Cardiac muscle cell (in vitro differentiated cells and primary cell): ENCODE measurements at regions not wholly inside any gene's neighbourhood (a gene's known extent, or its start where the extent isn't known, plus 50 kb on each side); places are given as distances from the start of the nearest gene placed in this dataset.

Source experiments
- DNase-seq, 2 donors: peaks; one replicate each; pipeline versions ENCODE4 v3.0.0 to v3.0.0-alpha.2; 2010 to 2017; ENCODE audit warnings: low read depth in 1 of 2, low spot score in 1 of 2
- H3K27ac ChIP-seq: fragments of 200-600 bp; sonication (generic); 2 replicates; pipeline ENCODE4 v1.5.1; 2016
- H3K27me3 ChIP-seq: fragments of 200-600 bp; sonication (generic); 2 replicates; pipeline ENCODE4 v1.6.0; 2016; ENCODE audit warnings: control low read depth
- H3K36me3 ChIP-seq: fragments of 200-600 bp; sonication (generic); 2 replicates; pipeline ENCODE4 v1.5.1; 2016; ENCODE audit warnings: control low read depth
- H3K4me1 ChIP-seq: fragments of 200-600 bp; sonication (generic); 2 replicates; pipeline ENCODE4 v1.8.1; 2017; ENCODE audit warnings: low read depth, mild to moderate bottlenecking, mixed run types
- H3K4me3 ChIP-seq: fragments of 200-600 bp; sonication (generic); 2 replicates; pipeline ENCODE4 v1.5.1; 2016; ENCODE audit warnings: mild to moderate bottlenecking
- H3K9me3 ChIP-seq: fragments of 200-600 bp; sonication (generic); 2 replicates; pipeline ENCODE4 v1.5.1; 2017; ENCODE audit warnings: low read depth, mild to moderate bottlenecking, control low read depth
- TF ChIP-seq, protein P1 (sequence below): IDR thresholded peaks from 2 replicates; pipeline ENCODE4 v1.5.1; 2012; ENCODE audit warnings: low read depth, mild to moderate bottlenecking, low read length

DNA sequence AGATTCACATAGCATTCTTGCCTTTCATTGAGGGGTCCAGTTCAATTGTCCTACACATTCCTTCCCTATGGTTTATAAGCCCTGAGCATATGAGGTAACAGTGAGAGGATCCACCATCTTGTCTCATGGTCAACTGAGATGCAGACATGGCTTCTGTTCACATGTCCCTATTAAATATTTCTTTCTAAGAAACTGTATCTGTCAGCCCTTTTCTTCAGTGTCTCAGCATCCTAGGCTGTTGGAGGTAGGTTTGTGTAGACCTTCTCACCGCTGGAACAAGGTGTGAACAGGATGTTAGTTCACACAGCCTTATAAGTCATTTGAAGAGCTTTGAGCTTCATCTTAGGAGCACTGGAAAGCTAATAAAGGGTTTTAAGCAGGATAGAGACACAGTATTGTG, 110.3 kb upstream of the EDNRB start:
- TF ChIP-seq, protein P1, sequence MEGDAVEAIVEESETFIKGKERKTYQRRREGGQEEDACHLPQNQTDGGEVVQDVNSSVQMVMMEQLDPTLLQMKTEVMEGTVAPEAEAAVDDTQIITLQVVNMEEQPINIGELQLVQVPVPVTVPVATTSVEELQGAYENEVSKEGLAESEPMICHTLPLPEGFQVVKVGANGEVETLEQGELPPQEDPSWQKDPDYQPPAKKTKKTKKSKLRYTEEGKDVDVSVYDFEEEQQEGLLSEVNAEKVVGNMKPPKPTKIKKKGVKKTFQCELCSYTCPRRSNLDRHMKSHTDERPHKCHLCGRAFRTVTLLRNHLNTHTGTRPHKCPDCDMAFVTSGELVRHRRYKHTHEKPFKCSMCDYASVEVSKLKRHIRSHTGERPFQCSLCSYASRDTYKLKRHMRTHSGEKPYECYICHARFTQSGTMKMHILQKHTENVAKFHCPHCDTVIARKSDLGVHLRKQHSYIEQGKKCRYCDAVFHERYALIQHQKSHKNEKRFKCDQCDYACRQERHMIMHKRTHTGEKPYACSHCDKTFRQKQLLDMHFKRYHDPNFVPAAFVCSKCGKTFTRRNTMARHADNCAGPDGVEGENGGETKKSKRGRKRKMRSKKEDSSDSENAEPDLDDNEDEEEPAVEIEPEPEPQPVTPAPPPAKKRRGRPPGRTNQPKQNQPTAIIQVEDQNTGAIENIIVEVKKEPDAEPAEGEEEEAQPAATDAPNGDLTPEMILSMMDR: no peak
- DNase-seq: no peak
- no peaks in the 10 kb centered on the region for H3K9me3 ChIP-seq
- no peak overlapping the region for H3K4me3 ChIP-seq
- H3K36me3 ChIP-seq: no peaks in the 10 kb centered on the region
- no peak overlapping the region for H3K27ac ChIP-seq
- H3K27me3 ChIP-seq: no peaks in the 10 kb centered on the region
- no peaks in the 10 kb centered on the region for H3K4me1 ChIP-seq

DNA sequence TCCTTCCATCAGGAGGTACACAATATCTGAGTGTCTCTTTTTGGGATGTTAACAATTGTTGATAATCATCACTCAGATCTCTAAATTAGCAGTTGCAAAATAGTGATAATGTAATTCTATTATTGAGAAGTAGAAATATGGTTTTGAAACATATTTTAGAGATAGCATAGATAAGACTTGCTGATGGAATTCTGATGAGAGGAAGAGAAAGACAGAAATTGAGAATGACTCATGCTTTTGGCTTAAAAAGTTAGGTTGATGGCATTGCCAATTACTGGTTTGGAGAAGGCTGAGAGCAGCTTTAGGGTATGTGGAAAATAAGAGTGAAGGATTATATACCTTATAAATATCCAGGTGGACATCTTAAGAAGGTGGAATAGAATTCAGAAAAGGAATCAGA, 106.4 kb upstream of the EDNRB start:
- Histone ChIP-seq H3K4me3 (no peak overlapping the region), H3K36me3 (no peaks in the 10 kb centered on the region), H3K27ac (no peak overlapping the region), H3K4me1 (peaks cover 5% of the 10 kb centered on the region), H3K9me3 (no peaks in the 10 kb centered on the region), H3K27me3 (no peaks in the 10 kb centered on the region)
- TF ChIP-seq, protein P1: no peak
- no peak for DNase-seq

DNA sequence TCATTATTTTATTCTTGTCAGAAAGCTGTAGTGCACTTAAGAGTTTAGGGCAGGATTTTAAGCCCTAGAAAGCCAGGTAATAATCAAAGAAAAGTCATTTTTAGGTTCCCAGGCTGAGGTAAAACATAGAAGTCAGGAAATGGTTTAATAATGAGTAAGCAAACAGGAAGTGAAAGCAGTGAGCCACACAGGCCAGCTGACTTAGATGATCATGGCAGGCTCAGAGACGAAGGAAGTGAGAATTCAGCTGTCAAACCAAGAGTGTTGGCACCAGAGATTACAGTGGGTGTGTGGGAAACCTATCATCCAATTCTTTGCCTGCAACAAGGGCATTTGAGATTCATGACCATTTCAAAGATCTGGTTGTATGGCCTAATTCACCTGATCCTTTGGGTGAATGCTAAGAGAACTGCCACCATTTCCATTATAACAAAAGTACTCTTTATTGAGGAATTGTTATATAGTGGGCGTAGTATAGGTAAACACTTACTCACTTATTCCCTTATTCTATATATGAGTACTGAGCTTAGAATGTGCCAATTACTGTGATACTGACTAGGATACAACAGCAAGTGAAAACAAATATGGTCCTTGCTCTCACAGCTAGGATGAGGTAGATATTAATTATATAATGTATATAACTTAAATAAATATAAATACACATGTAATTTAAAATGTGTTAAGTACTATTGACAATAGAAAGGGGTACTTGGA, 103.7 kb upstream of the EDNRB start:
- Histone ChIP-seq H3K4me3 (no peak overlapping the region), H3K27me3 (no peaks in the 10 kb centered on the region), H3K36me3 (no peaks in the 10 kb centered on the region), H3K9me3 (no peaks in the 10 kb centered on the region), H3K27ac (no peak overlapping the region), H3K4me1 (peaks cover 5% of the 10 kb centered on the region)
- TF ChIP-seq, protein P1: no peak
- peak in 1 of 2 donors; percentile 70 for DNase-seq

DNA sequence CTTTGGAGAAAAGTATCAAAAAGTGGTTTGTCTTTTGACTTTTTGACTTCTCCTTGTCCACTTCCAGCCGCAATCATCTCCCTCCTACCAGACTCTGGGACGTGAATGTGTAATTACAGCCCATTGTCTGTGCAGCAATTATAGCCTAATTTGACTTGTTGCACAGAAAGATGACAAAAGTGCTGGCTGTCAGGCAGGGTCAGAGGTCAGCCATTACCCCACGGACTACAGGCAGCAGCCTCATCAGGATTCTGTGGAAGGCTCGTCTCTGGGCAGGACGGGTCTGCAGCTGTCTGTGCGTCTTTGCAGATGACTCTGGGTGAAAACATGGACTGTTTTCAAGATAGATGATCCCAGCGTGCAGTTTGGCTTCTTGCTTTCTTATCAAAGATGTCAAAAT, 102.2 kb upstream of the EDNRB start:
- TF ChIP-seq, protein P1: no peak
- Histone ChIP-seq H3K27ac (peak overlapping the region; percentile 9), H3K36me3 (no peaks in the 10 kb centered on the region), H3K27me3 (no peaks in the 10 kb centered on the region), H3K4me1 (peaks cover 5% of the 10 kb centered on the region), H3K9me3 (no peaks in the 10 kb centered on the region), H3K4me3 (no peak overlapping the region)
- peak in 1 of 2 donors; percentile 7 for DNase-seq

DNA sequence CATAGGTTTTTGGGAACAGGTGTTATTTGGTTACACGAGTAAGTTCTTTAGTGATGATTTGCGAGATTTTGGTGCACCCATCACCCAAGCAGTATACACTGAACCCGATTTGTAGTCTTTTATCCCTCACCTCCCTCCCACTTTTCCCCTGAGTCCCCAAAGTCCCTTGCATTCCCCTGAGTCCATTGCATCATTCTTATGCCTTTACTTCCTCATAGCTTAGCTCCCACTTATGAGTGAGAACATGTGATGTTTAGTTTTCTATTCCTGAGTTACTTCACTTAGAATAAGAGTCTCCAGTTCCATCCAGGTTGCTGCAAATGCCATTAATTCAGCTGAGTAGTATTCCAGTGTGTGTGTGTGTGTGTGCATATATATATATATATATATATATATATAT, 97.2 kb upstream of the EDNRB start:
- TF ChIP-seq, protein P1: no peak
- no peaks in the 10 kb centered on the region for H3K4me1 ChIP-seq
- DNase-seq: no peak
- no peak overlapping the region for H3K27ac ChIP-seq
- no peaks in the 10 kb centered on the region for H3K9me3 ChIP-seq
- no peaks in the 10 kb centered on the region for H3K27me3 ChIP-seq
- no peak overlapping the region for H3K4me3 ChIP-seq
- H3K36me3 ChIP-seq: no peaks in the 10 kb centered on the region

DNA sequence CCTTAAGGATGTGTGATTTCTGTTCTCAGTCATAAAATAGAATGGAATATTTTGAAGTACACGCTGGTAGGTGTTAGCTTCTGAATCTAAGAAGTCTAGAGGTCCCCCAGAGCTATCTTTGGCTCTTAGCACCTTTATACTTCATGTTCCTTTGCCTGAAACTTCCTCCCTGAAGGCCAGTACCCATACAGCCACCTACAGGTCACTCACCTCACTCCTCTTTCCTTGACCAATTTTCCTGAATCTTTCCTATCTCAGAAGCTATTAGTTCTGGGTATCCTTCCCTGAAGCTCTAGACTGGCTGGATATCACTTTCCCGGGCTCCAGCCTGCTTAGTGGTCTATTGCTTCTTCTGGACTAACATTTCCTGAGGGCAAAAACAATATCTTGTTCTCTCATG, 93.4 kb upstream of the EDNRB start:
- TF ChIP-seq, protein P1: no peak
- Histone ChIP-seq H3K27me3 (no peaks in the 10 kb centered on the region), H3K9me3 (no peaks in the 10 kb centered on the region), H3K4me1 (no peaks in the 10 kb centered on the region), H3K4me3 (no peak overlapping the region), H3K27ac (no peak overlapping the region), H3K36me3 (no peaks in the 10 kb centered on the region)
- DNase-seq: no peak
